ENCODE measurements at regions not wholly inside any gene's neighbourhood (a gene's known extent, or its start where the extent isn't known, plus 50 kb on each side); places are given as distances from the start of the nearest gene placed in this dataset.

- Histone ChIP-seq H3K79me2 (ENCODE audit: control insufficient read depth in 1 of 2, insufficient read depth in 2 of 2, low read length in 2 of 2) (no peaks in the 10 kb centered on the region), H3K36me3 (ENCODE audit: control insufficient read depth in 2 of 4, insufficient read depth in 4 of 4, low read length in 3 of 4) (no peaks in the 10 kb centered on the region), H3K9me3 (ENCODE audit: insufficient read depth in 2 of 2, low read depth in 1 of 2, low read length in 1 of 2) (no peaks in the 10 kb centered on the region), H3K23me2 (ENCODE audit: low read depth, low read length) (no peaks in the 10 kb centered on the region), H2BK120ac (replicated peaks; ENCODE audit: low read depth, low read length) (no peak overlapping the region), H4K20me1 (replicated peaks in 1 of 2; ENCODE audit: control insufficient read depth in 1 of 2, insufficient read depth in 2 of 2, low read length in 2 of 2) (no peaks in the 10 kb centered on the region), H3K4ac (replicated peaks; ENCODE audit: insufficient read length, low read depth, low read length) (no peak overlapping the region), H3K23ac (ENCODE audit: insufficient read length) (no peak overlapping the region), H3K4me3 (ENCODE audit: extremely low read depth in 1 of 4, insufficient read depth in 2 of 4, low read depth in 3 of 4, low read length in 4 of 4) (no peak overlapping the region), H2BK15ac (ENCODE audit: low read length) (no peak overlapping the region), H2BK20ac (ENCODE audit: low read length) (no peak overlapping the region), H3K27ac (ENCODE audit: low read depth, low read length) (no peak overlapping the region), H4K5ac (ENCODE audit: insufficient read length, low read depth, low read length) (no peak overlapping the region), H2AK5ac (ENCODE audit: low read depth, low read length) (no peak overlapping the region), H4K91ac (replicated peaks; ENCODE audit: insufficient read length, low read length) (no peak overlapping the region), H3K14ac (ENCODE audit: insufficient read length) (no peak overlapping the region), H3K4me1 (replicated peaks in 1 of 4; ENCODE audit: control insufficient read depth in 3 of 4, insufficient read depth in 4 of 4, low read length in 3 of 4) (no peaks in the 10 kb centered on the region), H3K56ac (replicated peaks; ENCODE audit: insufficient read length, low read depth, low read length) (no peak overlapping the region), H3K79me1 (ENCODE audit: low read depth, low read length) (no peaks in the 10 kb centered on the region), H4K8ac (ENCODE audit: extremely low read depth, insufficient read depth, low read length) (no peak overlapping the region), H3K4me2 (ENCODE audit: insufficient read depth in 1 of 2, low read depth in 2 of 2, low read length in 2 of 2) (no peak overlapping the region), H3K27me3 (replicated peaks in 1 of 4; ENCODE audit: control insufficient read depth in 3 of 4, extremely low read depth in 1 of 4, insufficient read depth in 3 of 4, low read length in 3 of 4) (no peaks in the 10 kb centered on the region), H2AFZ (ENCODE audit: low read length) (no peak overlapping the region), H2BK12ac (ENCODE audit: low read depth, low read length) (no peak overlapping the region), H3K18ac (ENCODE audit: extremely low read depth, low read length) (no peak overlapping the region), H2BK5ac (ENCODE audit: low read depth, low read length) (no peak overlapping the region), H3K9ac (replicated peaks in 1 of 4; ENCODE audit: extremely low read depth in 1 of 4, low read depth in 3 of 4, low read length in 3 of 4) (no peak overlapping the region)
- CTCF ChIA-PET (ENCODE audit: partially characterized antibody): no interaction called here
- DNase-seq (ENCODE audit: low read depth in 1 of 2, low spot score in 2 of 2) (no peak), FAIRE-seq (no peak)
- POLR2A ChIA-PET (ENCODE audit: partially characterized antibody): no interaction called here
- TF ChIP-seq RFX5 (IDR thresholded peaks at IDR 0.05; ENCODE audit: borderline replicate concordance, low read depth, low read length) (no peak), USF2 (IDR thresholded peaks at IDR 0.05; ENCODE audit: low read length) (no peak), BCL11A (IDR thresholded peaks at IDR 0.05; ENCODE audit: low read depth in 2 of 2, low read length in 2 of 2) (no peak), KDM1A (IDR thresholded peaks at IDR 0.05; ENCODE audit: borderline replicate concordance, low read length) (no peak), FOSL1 (IDR thresholded peaks at IDR 0.05; ENCODE audit: insufficient read depth, low read depth, low read length) (no peak), EZH2 (IDR thresholded peaks at IDR 0.05; ENCODE audit: low read depth, low read length, severe bottlenecking) (no peak), SRF (IDR thresholded peaks at IDR 0.05; ENCODE audit: low read depth, low read length) (no peak), MAFK (IDR thresholded peaks at IDR 0.05; ENCODE audit: low read depth, low read length) (no peak), RAD21 (IDR thresholded peaks at IDR 0.05 in 1 of 2, conservative IDR thresholded peaks at IDR 0.05 in 1 of 2; ENCODE audit: low read depth in 2 of 2, low read length in 2 of 2) (no peak), RXRA (IDR thresholded peaks at IDR 0.05; ENCODE audit: insufficient read depth, low read depth, low read length) (no peak), NANOG (IDR thresholded peaks at IDR 0.05; ENCODE audit: insufficient read depth, low read depth, low read length, poor library complexity, severe bottlenecking) (no peak), ATF3 (IDR thresholded peaks at IDR 0.05; ENCODE audit: insufficient read depth, low read depth, low read length) (no peak), MAX (IDR thresholded peaks at IDR 0.05) (no peak)
These were observed 419.8 kb upstream of the SMC2 start for GRCh38 chr9:103674271-103674670.
